HG02970 (cell line): ENCODE measurements at regions not wholly inside any gene's neighbourhood (a gene's known extent, or its start where the extent isn't known, plus 50 kb on each side); places are given as distances from the start of the nearest gene placed in this dataset.

ENCODE experiments used
- ATAC-seq: cut with Tn5 transposase; IDR thresholded peaks from one replicate; pipeline ENCODE4 v1.9.1; 2021; ENCODE audit warnings: mild to moderate bottlenecking, moderate library complexity, moderate number of reproducible peaks; ENCODE audit not compliant: unreplicated experiment, low FRiP score

GRCh38 chr1:4110888-4111287 lies 210.8 kb upstream of the C1orf174 start:
- ATAC-seq: no peak

GRCh38 chr1:4113897-4114296 lies 213.8 kb upstream of the C1orf174 start:
- ATAC-seq: no peak

GRCh38 chr1:4115191-4115900 lies 215.3 kb upstream of the C1orf174 start:
- no peak for ATAC-seq

- ATAC-seq: no peak
Measured at GRCh38 chr1:4117196-4117595, 217.1 kb upstream of the C1orf174 start.

- ATAC-seq: no peak
Measured at GRCh38 chr1:4118746-4119515, 218.9 kb upstream of the C1orf174 start.

GRCh38 chr1:4119516-4120220 lies 219.6 kb upstream of the C1orf174 start:
- no peak for ATAC-seq

GRCh38 chr1:4120557-4121292 lies 220.7 kb upstream of the C1orf174 start:
- no peak for ATAC-seq

- no peak for ATAC-seq
Measured at GRCh38 chr1:4121293-4121684, 221.2 kb upstream of the C1orf174 start.

- no peak for ATAC-seq
Measured at GRCh38 chr1:4121834-4122512, 221.9 kb upstream of the C1orf174 start.

- no peak for ATAC-seq
Measured at GRCh38 chr1:4122513-4123160, 222.6 kb upstream of the C1orf174 start.

- no peak for ATAC-seq
Measured at GRCh38 chr1:4124631-4125145, 224.6 kb upstream of the C1orf174 start.

- no peak for ATAC-seq
Measured at GRCh38 chr1:4126251-4126650, 226.2 kb upstream of the C1orf174 start.

- ATAC-seq: no peak
Measured at GRCh38 chr1:4126731-4127591, 226.9 kb upstream of the C1orf174 start.

- no peak for ATAC-seq
Measured at GRCh38 chr1:4127592-4128140, 227.6 kb upstream of the C1orf174 start.

GRCh38 chr1:4128616-4129015 lies 228.5 kb upstream of the C1orf174 start:
- no peak for ATAC-seq

GRCh38 chr1:4129693-4130092 lies 229.6 kb upstream of the C1orf174 start:
- no peak for ATAC-seq

- no peak for ATAC-seq
Measured at GRCh38 chr1:4130096-4130495, 230.0 kb upstream of the C1orf174 start.

- ATAC-seq: no peak
Measured at GRCh38 chr1:4131734-4132133, 231.7 kb upstream of the C1orf174 start.
